Endothelial cell of umbilical vein (primary cell): ENCODE measurements at regions not wholly inside any gene's neighbourhood (a gene's known extent, or its start where the extent isn't known, plus 50 kb on each side); places are given as distances from the start of the nearest gene placed in this dataset.

Experiments used
- BruUV-seq: library from RNA; stranded (reverse); fragments of 400-500 nt; replicated peaks from 2 replicates; lab custom pipeline; 2021; lab: Mats Ljungman, UMichigan
- CTCF ChIA-PET: fragments of 300-600, 350-600 bp; sonication (Branson Sonifier 250); formaldehyde crosslinking; loops from one replicate; lab custom pipeline; 2021; ENCODE audit warnings: antibody characterized with exemption, inconsistent platforms; lab: Charles Lee
- POLR2A ChIA-PET: fragments of 300-600, 350-600 bp; sonication (Branson Sonifier 250); formaldehyde crosslinking; loops from one replicate; lab custom pipeline; 2021; ENCODE audit warnings: antibody characterized with exemption, inconsistent platforms; lab: Charles Lee
- DNase-seq: peaks from one replicate; pipeline ENCODE4 v3.0.0-alpha.2; 2011; ENCODE audit warnings: low read depth, low spot score
- FAIRE-seq: peaks from 2 replicates; lab custom pipeline; 2011; peaks lifted over from hg19 to GRCh38; lab: Jason Lieb, UNC
- H2AFZ ChIP-seq: 2 replicates; pipeline ENCODE4 v1.6.0; 2012; ENCODE audit warnings: low read depth, low read length, control low read depth, inconsistent platforms
- H3K27ac ChIP-seq: 2 replicates; pipeline ENCODE4 v1.5.1; 2011; ENCODE audit warnings: low read depth, mild to moderate bottlenecking, control low read depth, low read length, moderate library complexity; ENCODE audit not compliant: insufficient read depth
- H3K27me3 ChIP-seq, 2 experiments: 2 replicates each; pipeline versions ENCODE4 v1.6.0 to v1.6.1; 2011; ENCODE audit warnings: low read length in 2 of 2, mixed read lengths in 1 of 2; ENCODE audit not compliant: control insufficient read depth in 2 of 2, insufficient read depth in 2 of 2
- H3K36me3 ChIP-seq, 2 experiments: 2 replicates in 1 of 2; 3 replicates in 1 of 2; pipeline ENCODE4 v1.5.1; 2011; ENCODE audit warnings: low read length in 2 of 2, mild to moderate bottlenecking in 1 of 2, moderate library complexity in 1 of 2; ENCODE audit not compliant: control insufficient read depth in 2 of 2, insufficient read depth in 2 of 2; ENCODE audit errors: extremely low read depth in 1 of 2
- H3K4me1 ChIP-seq: 3 replicates; pipeline ENCODE4 v1.5.1; 2011; ENCODE audit warnings: mild to moderate bottlenecking, low read length; ENCODE audit not compliant: control insufficient read depth, insufficient read depth; ENCODE audit errors: extremely low read depth
- H3K4me2 ChIP-seq: 2 replicates; pipeline ENCODE4 v1.6.1; 2011; ENCODE audit warnings: low read length, control low read depth, mixed read lengths; ENCODE audit not compliant: insufficient read depth
- H3K4me3 ChIP-seq, 3 experiments: fragments of 200-600 bp in 1 of 3; sonication (generic), shearing (Covaris generic) in 1 of 3; replicated peaks in 1 of 3; 2 replicates each; pipeline ENCODE4 v1.5.1; 2011 to 2016; ENCODE audit warnings: control low read depth in 3 of 3, low read length in 3 of 3, mild to moderate bottlenecking in 2 of 3, inconsistent platforms in 1 of 3, low read depth in 1 of 3, moderate library complexity in 1 of 3; ENCODE audit not compliant: insufficient read depth in 1 of 3
- H3K79me2 ChIP-seq: 2 replicates; pipeline ENCODE4 v1.6.0; 2012; ENCODE audit warnings: low read length, inconsistent platforms; ENCODE audit not compliant: control insufficient read depth, insufficient read depth
- H3K9ac ChIP-seq: replicated peaks from 2 replicates; pipeline ENCODE3; 2011; ENCODE audit warnings: low read length, control low read depth; ENCODE audit not compliant: insufficient read depth; ENCODE audit errors: extremely low read depth
- H3K9me1 ChIP-seq: replicated peaks from 3 replicates; pipeline ENCODE4 v1.6.0; 2011; ENCODE audit warnings: mild to moderate bottlenecking, low read length; ENCODE audit not compliant: control insufficient read depth, insufficient read depth; ENCODE audit errors: extremely low read depth
- H3K9me3 ChIP-seq: replicated peaks from 2 replicates; pipeline ENCODE4 v1.5.1; 2012; ENCODE audit warnings: low read length, inconsistent platforms; ENCODE audit not compliant: control insufficient read depth, insufficient read depth
- H4K20me1 ChIP-seq: replicated peaks from 2 replicates; pipeline ENCODE3; 2011; ENCODE audit warnings: mild to moderate bottlenecking, low read length; ENCODE audit not compliant: control insufficient read depth, insufficient read depth; ENCODE audit errors: extremely low read depth
- CTCF ChIP-seq, 2 donors: IDR thresholded peaks; 1 replicate in 1 of 2; 2 replicates in 1 of 2; pipeline ENCODE4 v1.5.1; 2011; ENCODE audit warnings: low read length in 2 of 2, mild to moderate bottlenecking in 2 of 2, moderate library complexity in 2 of 2, control low read depth in 1 of 2, inconsistent platforms in 1 of 2, low read depth in 1 of 2; ENCODE audit not compliant: insufficient read depth in 1 of 2; ENCODE audit errors: extremely low read depth in 1 of 2
- EZH2 ChIP-seq: IDR thresholded peaks from 2 replicates; pipeline ENCODE4 v1.6.1; 2012; ENCODE audit warnings: borderline replicate concordance, low read depth, mild to moderate bottlenecking, moderate library complexity, low read length, inconsistent platforms; ENCODE audit not compliant: severe bottlenecking
- FOS ChIP-seq: IDR thresholded peaks from 2 replicates; pipeline ENCODE4 v1.6.1; 2011; ENCODE audit warnings: mild to moderate bottlenecking, low read length, moderate library complexity, borderline replicate concordance; ENCODE audit not compliant: insufficient read depth
- GATA2 ChIP-seq: IDR thresholded peaks from 2 replicates; pipeline ENCODE4 v1.7.0; 2011; ENCODE audit warnings: low read depth, mild to moderate bottlenecking, moderate library complexity, mixed read lengths, low read length; ENCODE audit not compliant: insufficient read length, insufficient read depth
- JUN ChIP-seq: IDR thresholded peaks from 2 replicates; pipeline ENCODE4 v1.6.1; 2011; ENCODE audit warnings: borderline replicate concordance, low read depth; ENCODE audit not compliant: insufficient read length, insufficient read depth
- MAX ChIP-seq: IDR thresholded peaks from 2 replicates; pipeline ENCODE4 v1.6.1; 2011; ENCODE audit not compliant: insufficient read depth, insufficient read length
- MYC ChIP-seq: IDR thresholded peaks from one replicate; pipeline ENCODE4 v1.6.1; 2011; ENCODE audit warnings: mild to moderate bottlenecking, low read depth, low read length
- POLR2A ChIP-seq: IDR thresholded peaks from 2 replicates; pipeline ENCODE4 v1.6.1; 2012; ENCODE audit warnings: low read depth, mild to moderate bottlenecking, control low read depth, low read length
- POLR2AphosphoS5 ChIP-seq: IDR thresholded peaks from 2 replicates; pipeline ENCODE4 v1.6.1; 2012; ENCODE audit warnings: low read depth, mild to moderate bottlenecking, control low read depth, low read length, moderate library complexity; ENCODE audit not compliant: insufficient read depth
- dilution Hi-C: fragments of 300-500 bp; cut with MboI; formaldehyde crosslinking; loops from one replicate; pipeline ENCODE4 v1.15.0; 2019; ENCODE audit warnings: low sequenced_read_pairs; ENCODE audit not compliant: extremely low pct_ligation_motif_present
- intact Hi-C: fragments of 100-400 bp; cut with micrococcal nuclease; formaldehyde crosslinking; loops from one replicate; pipeline ENCODE4 v1.10.0; 2022

GRCh38 chr4:128371876-128372275 lies 84.3 kb upstream of the PGRMC2 start:
- Histone ChIP-seq H3K9ac (no peak overlapping the region), H3K79me2 (no peaks in the 10 kb centered on the region), H3K4me1 (no peaks in the 10 kb centered on the region), H3K27ac (no peak overlapping the region), H3K4me3 (no peak overlapping the region), H2AFZ (no peak overlapping the region), H3K4me2 (no peak overlapping the region), H3K27me3 (no peaks in the 10 kb centered on the region), H3K36me3 (no peaks in the 10 kb centered on the region), H3K9me1 (no peaks in the 10 kb centered on the region), H4K20me1 (no peaks in the 10 kb centered on the region), H3K9me3 (no peaks in the 10 kb centered on the region)
- DNase-seq (no peak), FAIRE-seq (no peak)
- CTCF ChIA-PET = no interaction called here
- intact Hi-C loops (no loop called here), dilution Hi-C loops (no loop called here)
- POLR2A ChIA-PET = no interaction called here
- TF ChIP-seq POLR2A (no peak), GATA2 (no peak), CTCF (IDR thresholded peaks at IDR 0.05; ENCODE audit: extremely low read depth in 1 of 2, insufficient read depth in 1 of 2, low read depth in 1 of 2, low read length in 2 of 2) (no peak), JUN (no peak), FOS (no peak), EZH2 (no peak), MAX (no peak), POLR2AphosphoS5 (no peak), MYC (no peak)
- no TSS peak for BruUV-seq
